Colonic mucosa (tissue), 4 donors: ENCODE measurements at regions not wholly inside any gene's neighbourhood (a gene's known extent, or its start where the extent isn't known, plus 50 kb on each side); places are given as distances from the start of the nearest gene placed in this dataset.

Source experiments
- DNase-seq: peaks from one replicate; pipeline ENCODE4 v3.0.0-alpha.2; 2020
- H3K27ac ChIP-seq: fragments of 200-600 bp; one replicate; pipeline ENCODE4 v1.8.0; 2021
- H3K27me3 ChIP-seq: fragments of 200-600 bp; one replicate; pipeline ENCODE4 v1.8.0; 2021
- H3K36me3 ChIP-seq: fragments of 200-600 bp; one replicate; pipeline ENCODE4 v1.8.0; 2021
- H3K4me1 ChIP-seq: fragments of 200-600 bp; one replicate; pipeline ENCODE4 v1.8.0; 2021; ENCODE audit warnings: mild to moderate bottlenecking
- H3K4me3 ChIP-seq: fragments of 200-600 bp; one replicate; pipeline ENCODE4 v1.8.0; 2021
- H3K9ac ChIP-seq, 2 donors: one replicate each; pipeline ENCODE4 v1.7.0; 2013; ENCODE audit warnings: control low read depth in 2 of 2, low read depth in 2 of 2, low read length in 2 of 2
- H3K9me3 ChIP-seq: fragments of 200-600 bp; one replicate; pipeline ENCODE4 v1.8.0; 2021
- intact Hi-C: fragments of 100-400 bp; cut with DNase I; formaldehyde crosslinking; loops from one replicate; pipeline ENCODE4 v1.14.1; 2022
- TF ChIP-seq, protein P1 (sequence below): fragments of 200-600 bp; IDR thresholded peaks from one replicate; pipeline ENCODE4 v1.8.0; 2022; ENCODE audit warnings: antibody characterized with exemption, mild to moderate bottlenecking
- donor health status: healthy.
- donor health status: DM: no; HTN: no; CAD: no.
- donor health status: DM: no; HTN: no; CAD: no.

DNA sequence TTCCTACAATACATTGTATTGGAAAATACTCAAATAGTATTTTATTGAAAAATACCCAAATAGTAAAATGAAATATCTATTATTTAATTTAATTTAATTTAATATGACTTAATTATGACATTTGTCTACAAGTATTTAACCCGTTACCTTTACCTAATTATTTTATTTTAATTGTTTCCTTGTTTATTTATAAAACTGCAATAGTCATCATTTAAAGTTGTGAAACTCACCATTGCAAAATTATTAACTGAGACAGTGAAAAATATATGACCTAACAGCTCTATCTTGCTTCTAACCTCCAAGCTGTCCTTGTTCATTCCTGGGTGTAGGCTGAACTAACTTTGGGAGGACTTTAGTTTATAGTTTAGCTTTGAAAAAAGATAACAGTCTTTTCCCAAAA, 300.6 kb upstream of the POGK start:
- no peaks in the 10 kb centered on the region for H3K9me3 ChIP-seq
- intact Hi-C loops, result no loop called here
- no peak overlapping the region for H3K27ac ChIP-seq
- no peaks in the 10 kb centered on the region for H3K27me3 ChIP-seq
- H3K4me1 ChIP-seq, result no peaks in the 10 kb centered on the region
- no peak for DNase-seq
- H3K36me3 ChIP-seq, result no peaks in the 10 kb centered on the region
- no peak overlapping the region for H3K4me3 ChIP-seq
- H3K9ac ChIP-seq, result no peak overlapping the region
- TF ChIP-seq, protein P1, sequence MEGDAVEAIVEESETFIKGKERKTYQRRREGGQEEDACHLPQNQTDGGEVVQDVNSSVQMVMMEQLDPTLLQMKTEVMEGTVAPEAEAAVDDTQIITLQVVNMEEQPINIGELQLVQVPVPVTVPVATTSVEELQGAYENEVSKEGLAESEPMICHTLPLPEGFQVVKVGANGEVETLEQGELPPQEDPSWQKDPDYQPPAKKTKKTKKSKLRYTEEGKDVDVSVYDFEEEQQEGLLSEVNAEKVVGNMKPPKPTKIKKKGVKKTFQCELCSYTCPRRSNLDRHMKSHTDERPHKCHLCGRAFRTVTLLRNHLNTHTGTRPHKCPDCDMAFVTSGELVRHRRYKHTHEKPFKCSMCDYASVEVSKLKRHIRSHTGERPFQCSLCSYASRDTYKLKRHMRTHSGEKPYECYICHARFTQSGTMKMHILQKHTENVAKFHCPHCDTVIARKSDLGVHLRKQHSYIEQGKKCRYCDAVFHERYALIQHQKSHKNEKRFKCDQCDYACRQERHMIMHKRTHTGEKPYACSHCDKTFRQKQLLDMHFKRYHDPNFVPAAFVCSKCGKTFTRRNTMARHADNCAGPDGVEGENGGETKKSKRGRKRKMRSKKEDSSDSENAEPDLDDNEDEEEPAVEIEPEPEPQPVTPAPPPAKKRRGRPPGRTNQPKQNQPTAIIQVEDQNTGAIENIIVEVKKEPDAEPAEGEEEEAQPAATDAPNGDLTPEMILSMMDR, result no peak

DNA sequence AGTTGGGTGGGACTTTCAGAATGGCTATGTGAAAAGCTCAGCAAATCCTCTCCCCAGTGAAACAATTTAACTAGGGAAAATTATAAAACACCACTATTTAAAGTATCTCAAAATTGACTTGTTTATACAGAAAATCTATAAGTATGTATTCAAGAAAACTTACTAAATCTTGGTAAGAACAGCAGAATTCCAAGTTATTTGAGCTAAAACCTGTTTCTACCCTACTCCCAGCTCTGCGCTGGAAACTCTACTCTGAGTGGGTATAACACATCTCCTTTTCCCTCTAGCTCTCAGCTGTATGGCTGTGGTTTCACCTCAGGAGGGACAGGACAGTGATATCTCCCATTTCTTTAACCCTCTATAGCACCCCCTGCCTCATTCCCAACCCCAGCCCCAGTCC, 295.2 kb upstream of the POGK start:
- intact Hi-C loops, result no loop called here

DNA sequence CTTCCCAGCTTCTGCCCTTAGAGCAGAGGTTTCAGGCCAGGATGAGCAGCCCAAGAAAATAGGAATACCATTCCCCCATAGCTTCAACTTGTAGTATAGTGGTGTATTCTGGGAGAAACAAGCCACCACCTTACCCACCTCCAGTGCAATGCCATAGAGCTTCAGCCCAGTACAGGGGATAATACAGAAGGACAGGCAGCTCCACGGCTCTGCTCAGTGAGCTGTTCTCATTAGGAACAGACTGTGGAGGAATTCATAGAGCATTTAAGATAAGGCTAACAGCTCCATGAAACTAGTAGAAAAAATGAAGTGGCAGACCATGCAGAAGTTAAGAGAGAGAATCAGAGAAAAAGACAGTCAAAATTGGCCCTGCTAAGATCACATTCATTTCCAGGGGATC, 294.7 kb upstream of the POGK start:
- Histone ChIP-seq H3K27me3 (no peaks in the 10 kb centered on the region), H3K4me1 (no peaks in the 10 kb centered on the region), H3K9me3 (no peaks in the 10 kb centered on the region), H3K27ac (no peak overlapping the region), H3K36me3 (no peaks in the 10 kb centered on the region), H3K4me3 (no peak overlapping the region), H3K9ac (no peak overlapping the region)
- DNase-seq, result no peak
- intact Hi-C loops, result no loop called here
- TF ChIP-seq, protein P1, result no peak

More for the DNA sequence above, 295.2 kb upstream of the POGK start:
- Histone ChIP-seq H3K27ac (no peak overlapping the region), H3K9me3 (no peaks in the 10 kb centered on the region), H3K36me3 (no peaks in the 10 kb centered on the region), H3K4me1 (no peaks in the 10 kb centered on the region), H3K27me3 (no peaks in the 10 kb centered on the region), H3K4me3 (no peak overlapping the region), H3K9ac (no peak overlapping the region)
- DNase-seq, result no peak
- TF ChIP-seq, protein P1, result no peak

DNA sequence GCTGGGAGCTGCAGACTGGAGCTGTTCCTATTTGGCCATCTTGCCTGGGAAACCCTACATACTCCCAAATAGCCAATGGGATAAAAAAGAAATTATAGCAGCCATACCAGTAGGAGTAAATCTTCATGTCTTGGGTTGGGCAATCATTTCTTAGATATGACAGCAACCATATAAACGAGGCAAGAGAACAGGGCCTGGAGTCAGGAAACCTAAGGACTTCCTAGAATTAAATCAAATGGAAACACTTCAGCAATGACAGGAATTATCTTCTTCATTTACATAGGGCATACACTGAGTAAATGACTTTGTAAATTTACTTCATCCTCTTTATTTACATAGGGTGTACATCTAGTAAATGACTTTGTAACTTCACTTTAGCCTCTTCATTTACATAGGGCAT, 286.6 kb upstream of the POGK start:
- H3K27ac ChIP-seq, result no peak overlapping the region
- no peaks in the 10 kb centered on the region for H3K27me3 ChIP-seq
- no peak overlapping the region for H3K9ac ChIP-seq
- DNase-seq, result no peak
- H3K36me3 ChIP-seq, result no peaks in the 10 kb centered on the region
- intact Hi-C loops, result no loop called here
- no peaks in the 10 kb centered on the region for H3K4me1 ChIP-seq
- H3K9me3 ChIP-seq, result no peaks in the 10 kb centered on the region
- H3K4me3 ChIP-seq, result no peak overlapping the region
- TF ChIP-seq, protein P1, result no peak

DNA sequence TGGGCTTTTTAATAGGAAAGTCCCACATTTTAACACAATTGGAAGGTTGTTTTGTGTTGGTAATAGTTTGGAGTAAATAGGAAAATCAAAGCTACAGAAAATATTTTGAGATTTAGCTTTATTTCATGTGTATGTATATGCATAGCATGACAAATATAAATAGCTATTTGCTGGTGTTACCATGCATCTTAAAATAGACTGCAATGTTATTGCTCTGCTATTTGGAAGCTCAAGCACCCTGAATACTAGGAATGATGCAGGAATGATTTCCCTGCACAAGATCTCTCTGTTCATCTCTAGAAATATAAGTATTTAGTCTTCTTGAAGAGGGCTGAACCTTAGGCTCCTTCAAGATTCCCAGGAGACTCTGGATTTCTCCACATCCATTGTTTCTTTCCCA, 268.3 kb upstream of the POGK start:
- Histone ChIP-seq H3K4me1 (no peaks in the 10 kb centered on the region), H3K27me3 (no peaks in the 10 kb centered on the region), H3K36me3 (no peaks in the 10 kb centered on the region), H3K27ac (no peak overlapping the region), H3K4me3 (no peak overlapping the region), H3K9ac (no peak overlapping the region), H3K9me3 (no peaks in the 10 kb centered on the region)
- DNase-seq, result no peak
- TF ChIP-seq, protein P1, result no peak
- intact Hi-C loops, result no loop called here

DNA sequence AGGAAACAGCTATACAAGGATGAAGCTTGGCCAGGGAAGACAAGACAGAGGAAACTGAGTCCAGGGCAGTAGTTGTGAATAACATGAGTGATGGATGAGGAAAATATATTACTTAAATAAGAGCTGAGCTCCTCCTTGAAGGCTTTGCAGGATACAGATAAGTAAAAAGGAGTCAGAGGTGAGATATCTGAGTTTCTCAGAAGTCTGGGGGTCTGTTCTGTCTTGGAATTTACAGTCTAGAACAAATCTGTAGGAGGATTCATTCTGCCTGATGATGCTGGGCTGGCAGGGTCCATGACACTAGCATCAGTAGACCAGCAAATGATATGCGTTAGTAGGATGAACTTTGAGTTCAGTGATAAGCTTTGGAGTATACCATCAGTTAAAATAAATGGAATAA, 266.1 kb upstream of the POGK start:
- H3K4me3 ChIP-seq, result no peak overlapping the region
- no peaks in the 10 kb centered on the region for H3K9me3 ChIP-seq
- TF ChIP-seq, protein P1, result no peak
- no peak overlapping the region for H3K9ac ChIP-seq
- no peaks in the 10 kb centered on the region for H3K36me3 ChIP-seq
- no peak overlapping the region for H3K27ac ChIP-seq
- no peaks in the 10 kb centered on the region for H3K4me1 ChIP-seq
- intact Hi-C loops, result no loop called here
- no peak for DNase-seq
- H3K27me3 ChIP-seq, result no peaks in the 10 kb centered on the region
